SJCRH30 (cell line): ENCODE measurements at regions not wholly inside any gene's neighbourhood (a gene's known extent, or its start where the extent isn't known, plus 50 kb on each side); places are given as distances from the start of the nearest gene placed in this dataset.
"Not testable (repeated sequence)": the region's sequence is repeated elsewhere in the genome, so short reads cannot be mapped to it uniquely, and the experiment has no call there.

Source experiments
- DNase-seq, 2 experiments: peaks; one replicate each; pipeline ENCODE4 v3.0.0-alpha.2; 2015 to 2020
- H3K27ac ChIP-seq: fragments of 250-450 bp; sonication (Bioruptor Pico); 2 replicates; pipeline ENCODE4 v1.5.1; 2020; ENCODE audit warnings: mild to moderate bottlenecking, moderate library complexity
- H3K27me3 ChIP-seq: fragments of 250-450 bp; sonication (Bioruptor Pico); 2 replicates; pipeline ENCODE4 v1.5.1; 2020; ENCODE audit warnings: mild to moderate bottlenecking, moderate library complexity
- H3K36me3 ChIP-seq: fragments of 250-450 bp; sonication (Bioruptor Pico); 2 replicates; pipeline ENCODE4 v1.5.1; 2020; ENCODE audit warnings: mild to moderate bottlenecking, moderate library complexity
- H3K4me1 ChIP-seq: fragments of 250-450 bp; sonication (Bioruptor Pico); 2 replicates; pipeline ENCODE4 v1.5.1; 2020; ENCODE audit warnings: mild to moderate bottlenecking, moderate library complexity
- H3K4me3 ChIP-seq: fragments of 250-450 bp; sonication (Bioruptor Pico); 2 replicates; pipeline ENCODE4 v1.5.1; 2020; ENCODE audit warnings: mild to moderate bottlenecking, moderate library complexity
- H3K9me3 ChIP-seq: fragments of 250-450 bp; sonication (Bioruptor Pico); replicated peaks from 2 replicates; pipeline ENCODE4 v1.5.1; 2020; ENCODE audit warnings: mild to moderate bottlenecking, moderate library complexity

DNA sequence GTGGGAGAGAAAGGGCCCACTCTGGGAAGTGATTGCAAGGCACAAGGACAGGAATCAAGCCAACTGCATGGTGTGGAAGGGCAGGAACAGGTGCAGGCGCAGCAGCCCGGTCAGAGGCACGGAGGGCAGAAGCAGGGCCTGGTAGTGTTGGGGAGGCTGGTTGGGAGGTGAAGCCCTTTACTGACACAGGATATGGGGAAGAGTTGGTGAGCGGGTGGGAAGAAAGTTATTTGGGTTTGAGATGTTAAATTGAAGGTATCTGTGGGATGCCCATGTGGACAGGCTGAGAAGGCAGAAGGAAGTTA lies 83.6 kb upstream of the ABHD2 start:
- no peaks in the 10 kb centered on the region for H3K27me3 ChIP-seq
- peak; percentile 71 to 86 for DNase-seq
- no peaks in the 10 kb centered on the region for H3K36me3 ChIP-seq
- no peak overlapping the region for H3K27ac ChIP-seq
- no peaks in the 10 kb centered on the region for H3K9me3 ChIP-seq
- H3K4me1 ChIP-seq, result peaks cover 10% of the 10 kb centered on the region
- no peak overlapping the region for H3K4me3 ChIP-seq

DNA sequence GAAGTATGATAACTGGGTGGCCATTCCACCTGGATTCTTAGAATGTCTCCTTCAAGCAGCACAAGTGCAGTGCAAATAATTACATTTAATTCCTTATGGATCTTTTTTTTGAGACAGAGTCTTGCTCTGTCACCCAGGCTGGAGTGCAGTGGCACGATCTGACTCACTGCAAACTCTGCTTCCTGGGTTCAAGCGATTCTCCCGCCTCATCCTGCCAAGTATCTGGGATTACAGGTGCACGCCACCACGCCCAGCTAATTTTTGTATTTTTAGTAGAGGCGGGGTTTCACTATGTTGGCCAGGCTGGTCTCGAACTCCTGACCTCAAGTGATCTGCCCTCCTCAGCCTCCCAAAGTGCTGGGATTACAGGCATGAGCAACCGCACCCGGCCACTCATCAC lies 80.7 kb upstream of the ABHD2 start:
- not testable (repeated sequence) for H3K9me3 ChIP-seq, H3K4me3 ChIP-seq, H3K27me3 ChIP-seq, H3K4me1 ChIP-seq, H3K27ac ChIP-seq, DNase-seq, H3K36me3 ChIP-seq

DNA sequence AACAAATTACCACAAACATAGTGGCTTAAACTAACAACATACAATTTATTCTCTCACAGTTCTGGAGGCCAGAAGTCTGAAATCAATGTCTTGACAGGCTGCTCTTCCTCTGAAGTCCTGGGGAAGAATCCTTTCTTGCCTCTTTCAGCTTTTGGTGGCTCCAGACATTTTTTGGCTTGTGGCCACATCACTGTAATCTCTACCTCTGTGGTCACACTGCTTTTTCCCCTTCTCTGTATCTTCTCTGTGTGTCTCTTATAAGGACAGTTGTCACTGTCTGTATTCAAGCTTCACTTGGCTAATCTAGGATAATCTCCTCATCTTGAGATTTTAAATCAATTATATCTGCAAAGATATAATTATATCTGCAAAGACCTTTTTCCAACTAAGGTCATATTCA lies 80.3 kb upstream of the ABHD2 start:
- H3K4me3 ChIP-seq, result no peak overlapping the region
- H3K27ac ChIP-seq, result no peak overlapping the region
- H3K9me3 ChIP-seq, result no peaks in the 10 kb centered on the region
- H3K27me3 ChIP-seq, result no peaks in the 10 kb centered on the region
- H3K36me3 ChIP-seq, result no peaks in the 10 kb centered on the region
- DNase-seq, result peak; percentile 20 to 73
- H3K4me1 ChIP-seq, result peaks cover 5% of the 10 kb centered on the region

DNA sequence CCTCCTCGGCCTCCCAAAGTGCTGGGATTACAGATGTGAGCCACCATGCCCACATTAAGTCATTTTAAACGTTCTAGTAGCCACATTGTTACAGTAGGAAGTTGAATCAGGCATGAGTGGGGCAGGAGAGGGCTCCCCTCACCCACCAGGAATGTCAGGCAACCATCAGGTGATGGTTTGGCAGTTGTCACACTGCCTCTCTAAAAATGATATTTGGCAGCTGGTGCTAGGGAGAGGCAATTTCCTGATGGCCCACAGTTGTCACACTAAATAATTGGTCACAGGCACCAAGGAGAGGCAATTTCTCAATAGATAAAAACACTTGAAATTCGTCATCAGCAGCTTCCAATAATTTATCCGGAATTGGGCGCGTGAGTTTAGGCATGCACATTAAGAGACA lies 79.2 kb upstream of the ABHD2 start:
- no peaks in the 10 kb centered on the region for H3K36me3 ChIP-seq
- H3K4me3 ChIP-seq, result no peak overlapping the region
- H3K4me1 ChIP-seq, result peaks cover 5% of the 10 kb centered on the region
- no peak overlapping the region for H3K27ac ChIP-seq
- H3K9me3 ChIP-seq, result 0 out of 2 replicates have a peak, but pooled peaks cover 3% of the 10 kb centered on the region
- DNase-seq, result no peak
- no peaks in the 10 kb centered on the region for H3K27me3 ChIP-seq

DNA sequence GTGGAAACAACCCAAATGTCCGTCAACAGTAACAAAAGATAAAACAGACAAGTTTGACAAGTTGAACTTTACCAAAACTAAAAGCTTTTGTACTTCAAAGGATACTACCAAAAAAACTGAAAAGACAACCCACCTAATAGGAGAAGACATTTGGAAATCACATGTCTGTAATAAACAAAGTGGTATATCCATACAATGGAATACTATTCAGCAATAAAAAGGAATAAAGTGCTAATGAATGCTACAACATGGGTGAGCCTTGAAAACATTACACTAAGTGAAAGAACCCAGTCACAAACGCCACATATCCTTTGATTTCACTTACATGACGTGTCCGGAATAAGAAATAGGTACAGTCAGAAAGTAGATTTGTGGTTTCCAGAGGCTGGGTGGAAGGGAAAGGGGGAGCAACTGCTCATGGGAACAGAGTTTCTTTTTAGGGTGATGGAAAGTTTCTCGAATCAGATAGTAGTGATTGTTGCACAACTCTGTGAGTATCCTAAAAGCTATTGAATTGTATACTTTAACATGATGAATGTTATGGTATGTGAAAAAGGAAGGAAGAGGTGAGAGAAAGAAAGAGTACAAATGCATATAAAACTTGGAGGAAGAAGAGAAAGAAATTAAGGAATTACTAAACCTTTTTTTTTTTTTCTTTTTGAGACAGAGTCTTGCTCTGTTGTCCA lies 72.7 kb upstream of the ABHD2 start:
- 0 out of 2 replicates have a peak, but pooled peaks cover 3% of the 10 kb centered on the region for H3K4me1 ChIP-seq
- no peak overlapping the region for H3K27ac ChIP-seq
- no peak overlapping the region for H3K4me3 ChIP-seq
- no peaks in the 10 kb centered on the region for H3K36me3 ChIP-seq
- H3K9me3 ChIP-seq, result peaks cover 7% of the 10 kb centered on the region; the same call in 1 of the 2 replicates
- DNase-seq, result no peak
- H3K27me3 ChIP-seq, result no peaks in the 10 kb centered on the region

DNA sequence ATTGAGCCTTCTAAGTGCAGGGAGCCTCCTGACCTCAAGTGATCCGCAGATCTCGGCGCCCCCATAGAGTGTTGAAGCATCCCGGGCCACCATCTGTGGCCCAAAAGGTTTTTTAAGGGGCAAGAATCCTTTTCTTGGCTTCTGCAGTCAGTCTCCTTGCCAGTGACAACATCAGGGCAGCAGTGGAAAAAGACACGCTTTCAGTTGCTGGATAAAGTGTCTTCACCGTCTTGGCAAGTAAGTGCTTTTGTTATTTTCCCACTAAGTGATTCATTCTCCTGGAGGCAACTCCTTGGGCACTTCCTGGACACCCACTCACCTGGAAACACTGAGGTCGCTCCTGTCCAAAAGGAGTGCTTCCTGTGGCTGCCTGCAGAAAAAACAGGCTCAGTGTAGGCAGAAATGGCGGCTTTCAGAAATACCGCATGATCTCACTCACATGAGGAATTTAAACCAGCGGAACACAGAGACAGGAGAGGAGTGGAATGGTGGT lies 71.7 kb upstream of the ABHD2 start:
- H3K36me3 ChIP-seq, result no peaks in the 10 kb centered on the region
- no peak overlapping the region for H3K4me3 ChIP-seq
- H3K27me3 ChIP-seq, result no peaks in the 10 kb centered on the region
- no peak for DNase-seq
- H3K9me3 ChIP-seq, result peaks cover 7% of the 10 kb centered on the region; the same call in 1 of the 2 replicates
- H3K4me1 ChIP-seq, result 0 out of 2 replicates have a peak, but pooled peaks cover 3% of the 10 kb centered on the region
- no peak overlapping the region for H3K27ac ChIP-seq

DNA sequence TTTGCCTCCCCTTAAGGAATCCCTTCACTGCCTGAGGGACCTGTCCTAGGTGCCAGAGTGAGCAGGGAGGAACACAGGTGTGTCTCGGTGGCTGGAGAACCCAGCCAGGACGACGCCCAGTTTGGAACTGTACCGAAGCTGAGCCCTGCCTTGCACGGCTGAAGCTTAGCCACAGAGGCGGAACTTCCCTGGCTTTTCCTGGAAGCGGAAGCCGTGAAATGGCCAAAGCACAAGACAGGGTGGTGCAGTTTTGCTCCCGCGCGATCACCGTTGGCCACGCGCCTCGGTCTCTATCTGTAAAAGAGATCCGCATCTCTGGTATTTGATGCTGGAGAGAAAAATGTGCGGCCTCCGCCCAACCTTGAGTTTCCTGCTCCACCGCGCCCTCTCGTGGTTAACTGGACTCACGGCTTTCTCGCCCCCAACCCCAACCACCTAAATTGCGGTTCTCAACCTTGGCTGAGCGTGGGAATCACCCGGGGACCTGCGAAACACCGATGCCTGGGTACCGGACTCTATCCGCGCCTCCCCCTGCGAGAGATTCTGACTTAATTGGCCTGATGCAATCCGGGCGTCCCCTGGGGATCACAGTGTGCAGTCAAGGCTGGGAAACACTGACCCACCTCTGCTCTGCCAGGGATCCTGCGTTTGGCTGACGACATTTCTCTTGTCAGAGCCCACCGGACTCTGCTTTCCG lies 70.7 kb upstream of the ABHD2 start:
- H3K4me1 ChIP-seq, result 0 out of 2 replicates have a peak, but pooled peaks cover 3% of the 10 kb centered on the region

DNA sequence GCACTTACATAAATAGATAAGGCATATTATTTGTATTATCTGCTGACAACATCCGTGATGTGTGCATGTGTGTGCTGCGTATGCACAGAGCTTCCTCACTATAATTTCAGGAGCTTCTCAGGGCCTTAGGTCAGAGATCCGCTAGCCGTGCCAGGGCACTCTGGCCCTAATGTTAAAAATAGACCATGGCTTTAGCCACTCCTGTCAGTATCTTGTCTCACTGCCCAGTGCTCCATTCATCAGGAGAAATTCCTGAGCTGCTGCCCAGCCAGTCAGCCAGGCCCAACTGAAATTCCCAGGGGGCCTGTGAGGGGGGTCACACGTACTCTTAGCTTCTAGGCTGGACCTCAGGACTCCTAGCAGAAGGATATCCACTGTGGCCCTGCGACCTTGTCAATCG lies 70.0 kb upstream of the ABHD2 start:
- no peak overlapping the region for H3K4me3 ChIP-seq
- no peak overlapping the region for H3K27ac ChIP-seq
- H3K36me3 ChIP-seq, result no peaks in the 10 kb centered on the region
- DNase-seq, result no peak
- H3K9me3 ChIP-seq, result peaks cover 7% of the 10 kb centered on the region; the same call in 1 of the 2 replicates
- 0 out of 2 replicates have a peak, but pooled peaks cover 3% of the 10 kb centered on the region for H3K4me1 ChIP-seq
- H3K27me3 ChIP-seq, result no peaks in the 10 kb centered on the region

More for the DNA sequence above, 70.7 kb upstream of the ABHD2 start:
- Histone ChIP-seq H3K9me3 (peaks cover 7% of the 10 kb centered on the region; the same call in 1 of the 2 replicates), H3K27ac (no peak overlapping the region), H3K27me3 (no peaks in the 10 kb centered on the region), H3K4me3 (peak overlapping the region; percentile 33), H3K36me3 (no peaks in the 10 kb centered on the region)
- DNase-seq, result peak; percentile 73 to 87

DNA sequence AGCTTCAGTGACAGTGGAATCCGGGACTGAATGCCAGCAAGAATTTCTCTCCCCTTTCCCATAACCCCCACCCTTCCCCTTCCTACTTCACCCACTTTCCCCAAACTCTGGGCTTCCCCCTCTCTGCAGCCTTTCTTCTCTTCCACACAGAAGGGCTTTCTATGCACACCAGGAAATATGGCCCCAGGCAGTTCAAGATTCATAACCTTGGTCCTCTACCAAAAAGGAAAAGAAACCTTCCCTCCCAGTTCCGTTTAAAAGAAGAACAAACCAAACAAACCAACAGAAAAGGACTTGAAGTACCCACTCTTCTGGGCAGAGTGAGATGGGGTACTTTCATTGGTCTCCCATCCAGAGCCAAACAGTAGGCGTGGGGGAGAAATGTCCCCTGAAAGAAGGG lies 68.8 kb upstream of the ABHD2 start:
- Histone ChIP-seq H3K4me3 (no peak overlapping the region), H3K4me1 (0 out of 2 replicates have a peak, but pooled peaks cover 3% of the 10 kb centered on the region), H3K9me3 (peaks cover 4% of the 10 kb centered on the region; the same call in 1 of the 2 replicates), H3K36me3 (no peaks in the 10 kb centered on the region), H3K27ac (no peak overlapping the region), H3K27me3 (no peaks in the 10 kb centered on the region)
- no peak for DNase-seq

DNA sequence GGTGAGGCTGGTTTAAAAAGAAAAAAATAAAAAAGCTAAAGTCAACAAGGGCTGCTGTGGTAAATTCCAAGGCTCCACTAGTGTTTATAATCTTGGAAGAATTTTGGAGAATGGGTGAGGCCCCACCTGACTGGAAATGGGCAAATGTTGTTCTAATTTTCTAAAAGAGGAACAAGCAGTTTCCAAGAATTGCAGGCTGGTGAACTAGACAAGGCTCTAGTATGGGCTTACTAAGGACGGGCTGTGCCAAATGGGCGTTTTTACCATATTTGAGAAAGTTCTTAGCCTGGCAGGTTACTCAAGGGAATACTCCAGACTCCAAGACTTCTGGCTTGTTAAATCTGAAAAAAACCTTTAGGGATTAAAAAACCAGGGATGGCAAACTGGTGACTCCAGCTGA lies 67.0 kb upstream of the ABHD2 start:
- no peaks in the 10 kb centered on the region for H3K36me3 ChIP-seq
- H3K27ac ChIP-seq, result no peak overlapping the region

DNA sequence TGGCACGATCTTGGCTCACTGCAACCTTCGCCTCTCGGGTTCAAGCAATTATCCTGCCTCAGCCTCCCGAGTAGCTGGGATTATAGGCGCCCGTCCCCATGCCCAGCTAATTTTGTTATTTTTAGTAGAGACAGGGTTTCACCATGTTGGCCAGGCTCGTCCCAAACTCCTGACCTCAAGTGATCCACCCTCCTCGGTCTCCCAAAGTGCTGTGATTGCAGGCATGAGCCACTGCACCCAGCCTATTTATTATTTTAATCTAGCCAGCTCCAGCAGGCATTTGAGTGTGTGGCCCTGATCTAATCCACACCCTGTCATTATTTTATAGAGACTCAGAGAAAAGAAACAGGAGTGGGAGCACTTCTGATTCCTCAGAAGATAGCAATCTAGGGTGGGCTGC lies 66.4 kb upstream of the ABHD2 start:
- H3K27me3 ChIP-seq, H3K4me1 ChIP-seq, H3K27ac ChIP-seq, H3K4me3 ChIP-seq, H3K36me3 ChIP-seq, DNase-seq, H3K9me3 ChIP-seq: not testable (repeated sequence)

More for the DNA sequence above, 67.0 kb upstream of the ABHD2 start:
- Histone ChIP-seq H3K9me3 (no peaks in the 10 kb centered on the region), H3K4me3 (no peak overlapping the region), H3K4me1 (0 out of 2 replicates have a peak, but pooled peaks cover 3% of the 10 kb centered on the region), H3K27me3 (no peaks in the 10 kb centered on the region)
- no peak for DNase-seq

DNA sequence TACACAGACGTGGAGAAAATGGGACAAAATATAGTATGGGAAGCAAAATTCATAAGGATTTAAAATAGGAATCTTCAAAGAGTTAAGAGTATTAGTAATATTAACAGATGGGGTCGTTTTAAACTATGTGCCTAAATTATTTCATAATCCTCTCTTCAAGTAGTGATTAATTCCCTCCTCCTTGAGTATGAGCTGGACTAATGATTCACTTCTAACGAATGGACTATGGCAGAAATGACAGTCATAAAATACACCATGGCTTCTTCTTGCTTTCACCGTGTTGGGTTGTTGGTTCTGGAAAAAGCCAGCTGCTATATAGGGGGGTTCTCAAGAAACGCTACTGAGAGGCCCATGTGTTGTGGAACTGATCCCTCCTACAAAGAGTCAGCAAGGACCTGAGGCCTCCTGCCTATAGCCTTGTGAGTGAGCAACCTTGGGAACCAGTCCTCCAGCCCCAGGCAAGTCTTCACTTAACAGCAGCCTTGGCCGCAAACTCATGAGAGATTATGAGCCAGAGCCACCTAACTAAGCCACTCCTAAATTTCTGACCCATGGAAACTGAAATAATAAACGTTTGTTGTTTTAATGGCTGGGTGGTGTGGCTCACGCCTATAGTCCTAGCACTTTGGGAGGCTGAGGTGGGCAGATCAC lies 64.8 kb upstream of the ABHD2 start:
- DNase-seq, result no peak

DNA sequence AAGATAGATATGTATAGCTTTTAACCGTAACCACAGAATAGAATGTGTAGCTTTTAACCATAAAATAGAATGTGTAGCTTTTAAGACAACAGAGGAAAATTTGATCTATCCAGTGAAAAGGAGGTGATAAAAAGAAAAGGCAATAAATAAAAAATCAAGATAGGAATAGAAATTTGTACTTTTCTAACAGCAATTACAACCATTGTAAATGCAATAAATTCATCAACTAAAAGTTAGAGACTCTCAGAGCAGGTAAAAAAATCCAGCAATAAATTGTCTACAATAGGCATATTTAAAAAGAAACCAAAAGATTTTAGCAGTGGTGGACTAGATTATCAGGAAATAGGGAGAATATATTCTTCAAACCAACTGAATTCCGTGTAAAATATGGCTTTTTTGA lies 63.8 kb upstream of the ABHD2 start:
- Histone ChIP-seq H3K4me1 (no peaks in the 10 kb centered on the region), H3K9me3 (no peaks in the 10 kb centered on the region), H3K27ac (no peak overlapping the region), H3K36me3 (no peaks in the 10 kb centered on the region), H3K27me3 (no peaks in the 10 kb centered on the region), H3K4me3 (no peak overlapping the region)
- DNase-seq, result no peak

More for the DNA sequence above, 64.8 kb upstream of the ABHD2 start:
- Histone ChIP-seq H3K27ac (no peak overlapping the region), H3K4me1 (no peaks in the 10 kb centered on the region), H3K9me3 (no peaks in the 10 kb centered on the region), H3K27me3 (no peaks in the 10 kb centered on the region), H3K36me3 (no peaks in the 10 kb centered on the region), H3K4me3 (no peak overlapping the region)

DNA sequence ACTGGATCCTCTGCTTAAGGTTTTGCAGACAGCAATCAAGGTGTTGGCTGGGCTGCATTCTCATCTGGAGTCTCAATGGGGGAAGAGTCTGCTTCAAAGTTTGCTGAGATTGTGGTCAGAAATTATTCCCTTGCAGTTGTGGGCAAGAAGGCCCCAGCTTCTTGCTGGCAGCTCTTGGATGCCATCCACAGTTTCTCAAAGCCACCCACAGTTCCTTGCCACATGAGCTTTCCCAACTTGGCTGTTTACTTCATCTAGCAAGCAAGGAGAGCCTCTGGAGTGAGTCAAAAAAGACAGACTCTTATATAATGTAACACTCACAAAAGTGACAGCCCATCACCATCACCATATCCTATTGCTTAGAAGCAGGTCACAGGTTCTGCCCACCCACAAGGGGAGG lies 62.1 kb upstream of the ABHD2 start:
- Histone ChIP-seq H3K4me1 (no peaks in the 10 kb centered on the region), H3K27ac (no peak overlapping the region), H3K36me3 (no peaks in the 10 kb centered on the region), H3K27me3 (no peaks in the 10 kb centered on the region), H3K4me3 (no peak overlapping the region), H3K9me3 (no peaks in the 10 kb centered on the region)
- no peak for DNase-seq

DNA sequence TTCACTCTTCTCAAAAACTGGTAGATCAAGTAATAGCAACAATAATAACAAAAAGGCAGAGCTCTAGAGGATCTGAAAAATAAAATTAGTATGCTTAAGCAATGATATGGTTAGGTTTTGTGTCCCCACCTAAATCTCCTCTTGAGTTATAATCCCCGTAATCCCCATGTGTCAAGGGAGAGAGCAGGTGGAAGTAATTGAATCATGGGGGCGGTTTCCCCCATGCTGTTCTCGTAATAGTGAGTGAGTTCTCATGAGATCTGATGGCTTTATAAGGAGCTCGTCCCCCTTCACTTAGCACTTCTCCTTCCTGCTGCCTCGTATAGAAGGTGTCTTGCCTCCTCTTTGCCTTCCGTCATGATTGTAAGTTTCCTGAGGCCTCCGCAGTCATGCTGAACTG lies 60.2 kb upstream of the ABHD2 start:
- DNase-seq, result peak; percentile 23 to 66
- Histone ChIP-seq H3K36me3 (no peaks in the 10 kb centered on the region), H3K4me3 (no peak overlapping the region), H3K27ac (no peak overlapping the region), H3K27me3 (no peaks in the 10 kb centered on the region), H3K9me3 (no peaks in the 10 kb centered on the region), H3K4me1 (no peaks in the 10 kb centered on the region)
